Esophagus squamous epithelium (tissue), 4 donors: ENCODE measurements at regions not wholly inside any gene's neighbourhood (a gene's known extent, or its start where the extent isn't known, plus 50 kb on each side); places are given as distances from the start of the nearest gene placed in this dataset.

Experiments used
- POLR2A ChIP-seq, 4 donors: fragments of 450-650 bp; IDR thresholded peaks; one replicate each; pipeline ENCODE4 v1.6.1; 2017; ENCODE audit warnings: antibody characterized with exemption in 4 of 4, mild to moderate bottlenecking in 4 of 4, moderate library complexity in 3 of 4
- TF ChIP-seq, protein P1 (sequence below), 6 experiments: fragments of 450-650 bp in 4 of 6; fragments of 200-600 bp in 2 of 6; sonication (generic) in 2 of 6; IDR thresholded peaks; one replicate each; pipeline ENCODE4 v1.5.1; 2016 to 2019; ENCODE audit warnings: antibody characterized with exemption in 6 of 6, mild to moderate bottlenecking in 4 of 6, moderate library complexity in 4 of 6

DNA sequence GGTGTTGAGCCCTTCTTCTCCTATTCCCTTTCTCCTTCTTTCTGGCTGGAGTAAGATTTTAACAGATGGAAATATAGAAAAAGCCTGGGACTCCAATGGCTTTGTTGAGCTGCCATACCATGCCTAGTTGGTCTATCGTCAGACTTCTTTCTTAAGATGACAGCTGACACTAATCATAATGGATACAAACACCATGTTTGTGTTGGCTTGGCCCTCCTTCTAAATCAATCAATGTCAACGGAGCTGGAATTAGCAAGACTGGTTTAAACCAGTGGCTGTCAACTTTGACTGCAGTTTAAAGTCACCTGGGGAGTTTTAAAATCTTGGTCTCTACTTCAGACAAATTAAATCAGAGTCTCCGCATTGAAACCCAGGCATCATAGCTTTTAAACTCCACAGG is 264.5 kb upstream of the PRR16 start:
- TF ChIP-seq POLR2A (IDR thresholded peaks at IDR 0.05), result no peak
- TF ChIP-seq, protein P1, sequence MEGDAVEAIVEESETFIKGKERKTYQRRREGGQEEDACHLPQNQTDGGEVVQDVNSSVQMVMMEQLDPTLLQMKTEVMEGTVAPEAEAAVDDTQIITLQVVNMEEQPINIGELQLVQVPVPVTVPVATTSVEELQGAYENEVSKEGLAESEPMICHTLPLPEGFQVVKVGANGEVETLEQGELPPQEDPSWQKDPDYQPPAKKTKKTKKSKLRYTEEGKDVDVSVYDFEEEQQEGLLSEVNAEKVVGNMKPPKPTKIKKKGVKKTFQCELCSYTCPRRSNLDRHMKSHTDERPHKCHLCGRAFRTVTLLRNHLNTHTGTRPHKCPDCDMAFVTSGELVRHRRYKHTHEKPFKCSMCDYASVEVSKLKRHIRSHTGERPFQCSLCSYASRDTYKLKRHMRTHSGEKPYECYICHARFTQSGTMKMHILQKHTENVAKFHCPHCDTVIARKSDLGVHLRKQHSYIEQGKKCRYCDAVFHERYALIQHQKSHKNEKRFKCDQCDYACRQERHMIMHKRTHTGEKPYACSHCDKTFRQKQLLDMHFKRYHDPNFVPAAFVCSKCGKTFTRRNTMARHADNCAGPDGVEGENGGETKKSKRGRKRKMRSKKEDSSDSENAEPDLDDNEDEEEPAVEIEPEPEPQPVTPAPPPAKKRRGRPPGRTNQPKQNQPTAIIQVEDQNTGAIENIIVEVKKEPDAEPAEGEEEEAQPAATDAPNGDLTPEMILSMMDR (IDR thresholded peaks at IDR 0.05), result no peak
